ENCODE measurements at regions not wholly inside any gene's neighbourhood (a gene's known extent, or its start where the extent isn't known, plus 50 kb on each side); places are given as distances from the start of the nearest gene placed in this dataset.

DNA sequence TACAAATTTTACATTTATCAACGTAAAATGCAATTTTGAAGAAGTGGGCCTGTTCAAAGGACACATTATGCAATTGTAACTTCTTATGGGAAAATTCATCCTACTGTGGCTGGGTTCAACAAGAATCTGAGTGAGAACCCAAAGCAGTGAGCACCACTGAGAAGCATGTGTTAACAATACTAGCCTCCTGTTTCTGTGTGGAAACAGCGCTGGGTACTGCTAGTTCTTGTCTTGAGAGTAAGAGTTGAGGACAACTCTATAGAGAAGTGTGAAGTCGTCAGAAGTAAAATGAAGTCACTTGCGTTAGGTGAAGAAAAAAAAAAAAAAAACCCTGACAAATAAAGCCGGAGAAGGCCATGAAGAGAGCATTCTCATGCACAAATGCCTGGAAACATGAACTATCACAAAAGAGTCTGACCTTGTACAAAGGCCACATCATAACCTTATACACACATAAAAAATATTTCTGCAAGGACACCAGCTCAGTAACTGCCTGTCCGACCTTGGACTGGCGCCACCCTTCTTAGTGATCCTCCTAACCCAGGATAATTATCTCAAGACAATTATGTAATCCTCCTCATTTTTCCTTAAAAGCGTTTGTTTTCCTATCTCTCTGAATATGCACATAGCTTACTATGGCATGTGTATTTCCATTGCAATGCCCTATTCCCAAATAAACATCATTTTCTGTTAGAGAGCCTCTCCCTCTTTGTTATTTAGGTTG, 554.9 kb downstream of the HTR7 start:
- H3K27ac ChIP-seq = no peak overlapping the region
- H3K4me1 ChIP-seq = peaks cover 11% of the 10 kb centered on the region
- no peaks in the 10 kb centered on the region for H3K36me3 ChIP-seq (ENCODE audit: control insufficient read depth, insufficient read depth, low read length)
- TF ChIP-seq, protein P1, sequence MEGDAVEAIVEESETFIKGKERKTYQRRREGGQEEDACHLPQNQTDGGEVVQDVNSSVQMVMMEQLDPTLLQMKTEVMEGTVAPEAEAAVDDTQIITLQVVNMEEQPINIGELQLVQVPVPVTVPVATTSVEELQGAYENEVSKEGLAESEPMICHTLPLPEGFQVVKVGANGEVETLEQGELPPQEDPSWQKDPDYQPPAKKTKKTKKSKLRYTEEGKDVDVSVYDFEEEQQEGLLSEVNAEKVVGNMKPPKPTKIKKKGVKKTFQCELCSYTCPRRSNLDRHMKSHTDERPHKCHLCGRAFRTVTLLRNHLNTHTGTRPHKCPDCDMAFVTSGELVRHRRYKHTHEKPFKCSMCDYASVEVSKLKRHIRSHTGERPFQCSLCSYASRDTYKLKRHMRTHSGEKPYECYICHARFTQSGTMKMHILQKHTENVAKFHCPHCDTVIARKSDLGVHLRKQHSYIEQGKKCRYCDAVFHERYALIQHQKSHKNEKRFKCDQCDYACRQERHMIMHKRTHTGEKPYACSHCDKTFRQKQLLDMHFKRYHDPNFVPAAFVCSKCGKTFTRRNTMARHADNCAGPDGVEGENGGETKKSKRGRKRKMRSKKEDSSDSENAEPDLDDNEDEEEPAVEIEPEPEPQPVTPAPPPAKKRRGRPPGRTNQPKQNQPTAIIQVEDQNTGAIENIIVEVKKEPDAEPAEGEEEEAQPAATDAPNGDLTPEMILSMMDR (IDR thresholded peaks at IDR 0.05) = no peak
- no peaks in the 10 kb centered on the region for H3K27me3 ChIP-seq (ENCODE audit: control insufficient read depth, insufficient read depth, low read length)
- no peaks in the 10 kb centered on the region for H3K79me2 ChIP-seq
- H3K9ac ChIP-seq = no peak overlapping the region
- H3K9me3 ChIP-seq (ENCODE audit: control insufficient read depth, low read length) = no peaks in the 10 kb centered on the region
- no peak overlapping the region for H3K4me3 ChIP-seq (ENCODE audit: low read depth, low read length)
- H3K4me2 ChIP-seq (ENCODE audit: low read length) = no peak overlapping the region
- H2AFZ ChIP-seq = no peak overlapping the region

DNA sequence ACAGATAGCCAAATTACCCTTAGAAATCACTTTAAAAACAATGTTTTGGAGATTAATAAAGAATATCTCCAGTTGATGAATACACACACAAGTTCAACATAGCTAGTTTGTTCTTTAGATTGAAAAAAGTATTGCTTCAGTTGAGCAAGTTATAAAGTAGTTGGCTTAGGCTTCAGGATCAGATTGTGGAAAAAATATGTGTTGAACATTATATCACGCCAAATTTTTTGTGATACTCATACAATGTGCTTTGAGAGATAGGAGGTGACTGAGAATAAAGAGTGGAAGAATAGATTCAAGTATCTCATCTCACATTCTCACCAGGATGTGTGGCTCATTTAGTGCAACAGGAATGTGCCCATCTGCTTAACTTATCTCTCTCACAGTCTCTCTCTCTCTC, 553.3 kb downstream of the HTR7 start:
- Histone ChIP-seq H3K27me3 (ENCODE audit: control insufficient read depth, insufficient read depth, low read length) (no peaks in the 10 kb centered on the region), H3K36me3 (ENCODE audit: control insufficient read depth, insufficient read depth, low read length) (no peaks in the 10 kb centered on the region), H3K27ac (no peak overlapping the region), H2AFZ (no peak overlapping the region), H3K4me3 (ENCODE audit: low read depth, low read length) (no peak overlapping the region), H3K4me2 (ENCODE audit: low read length) (no peak overlapping the region), H3K4me1 (peaks cover 11% of the 10 kb centered on the region), H3K9me3 (ENCODE audit: control insufficient read depth, low read length) (no peaks in the 10 kb centered on the region), H3K9ac (no peak overlapping the region), H3K79me2 (no peaks in the 10 kb centered on the region)
- TF ChIP-seq, protein P1 (IDR thresholded peaks at IDR 0.05) = no peak

DNA sequence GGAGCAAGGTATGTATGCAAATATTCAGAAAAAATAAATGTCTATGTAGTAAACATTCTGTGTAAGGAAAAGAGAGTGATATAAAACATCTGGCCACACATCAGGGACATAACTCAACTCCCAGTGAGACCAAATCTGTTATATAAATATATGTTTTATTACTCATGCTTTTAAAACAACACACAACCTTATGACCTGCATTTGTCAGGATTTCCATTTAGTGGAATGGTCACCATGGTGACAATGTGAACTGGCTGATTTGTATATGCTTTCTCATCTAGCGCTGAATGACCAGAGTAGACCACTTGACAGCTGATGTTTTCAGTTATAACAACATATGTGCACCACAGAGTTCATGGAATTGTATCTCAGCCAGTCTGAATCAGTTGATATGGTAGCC, 551.7 kb downstream of the HTR7 start:
- no peak overlapping the region for H3K4me2 ChIP-seq (ENCODE audit: low read length)
- H3K36me3 ChIP-seq (ENCODE audit: control insufficient read depth, insufficient read depth, low read length) = no peaks in the 10 kb centered on the region
- no peaks in the 10 kb centered on the region for H3K27me3 ChIP-seq (ENCODE audit: control insufficient read depth, insufficient read depth, low read length)
- no peak overlapping the region for H3K9ac ChIP-seq
- TF ChIP-seq, protein P1 (IDR thresholded peaks at IDR 0.05) = no peak
- H2AFZ ChIP-seq = no peak overlapping the region
- H3K4me3 ChIP-seq (ENCODE audit: low read depth, low read length) = no peak overlapping the region
- H3K27ac ChIP-seq = no peak overlapping the region
- H3K79me2 ChIP-seq = no peaks in the 10 kb centered on the region
- H3K4me1 ChIP-seq = peaks cover 11% of the 10 kb centered on the region
- no peaks in the 10 kb centered on the region for H3K9me3 ChIP-seq (ENCODE audit: control insufficient read depth, low read length)

DNA sequence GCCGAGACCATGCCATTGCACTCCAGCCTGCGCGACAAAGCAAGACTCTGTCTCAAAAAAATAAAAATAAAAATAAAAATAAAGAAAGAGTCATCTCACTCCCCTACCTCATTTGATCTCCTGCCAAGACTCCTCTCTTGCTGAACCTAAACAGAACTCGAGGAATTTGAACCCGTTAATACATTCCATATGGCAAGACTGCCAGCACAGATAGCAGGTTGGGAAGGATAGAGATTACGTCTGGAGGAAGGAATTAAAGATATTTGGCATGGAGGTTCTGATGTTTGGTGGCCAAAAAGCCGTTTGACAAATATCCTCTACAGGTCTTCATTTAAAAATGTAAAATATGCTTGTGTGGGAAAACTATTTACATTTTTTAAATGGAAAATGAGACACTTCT, 549.6 kb downstream of the HTR7 start:
- no peaks in the 10 kb centered on the region for H3K27me3 ChIP-seq (ENCODE audit: control insufficient read depth, insufficient read depth, low read length)
- no peak overlapping the region for H2AFZ ChIP-seq
- H3K79me2 ChIP-seq = no peaks in the 10 kb centered on the region
- no peak overlapping the region for H3K9ac ChIP-seq
- TF ChIP-seq, protein P1 (IDR thresholded peaks at IDR 0.05) = no peak
- no peak overlapping the region for H3K4me2 ChIP-seq (ENCODE audit: low read length)
- no peak overlapping the region for H3K4me3 ChIP-seq (ENCODE audit: low read depth, low read length)
- H3K9me3 ChIP-seq (ENCODE audit: control insufficient read depth, low read length) = no peaks in the 10 kb centered on the region
- H3K4me1 ChIP-seq = peaks cover 11% of the 10 kb centered on the region
- H3K36me3 ChIP-seq (ENCODE audit: control insufficient read depth, insufficient read depth, low read length) = no peaks in the 10 kb centered on the region
- H3K27ac ChIP-seq = no peak overlapping the region

All from parathyroid adenoma (tissue), 2 donors.